ENCODE measurements at regions not wholly inside any gene's neighbourhood (a gene's known extent, or its start where the extent isn't known, plus 50 kb on each side); places are given as distances from the start of the nearest gene placed in this dataset.

DNA sequence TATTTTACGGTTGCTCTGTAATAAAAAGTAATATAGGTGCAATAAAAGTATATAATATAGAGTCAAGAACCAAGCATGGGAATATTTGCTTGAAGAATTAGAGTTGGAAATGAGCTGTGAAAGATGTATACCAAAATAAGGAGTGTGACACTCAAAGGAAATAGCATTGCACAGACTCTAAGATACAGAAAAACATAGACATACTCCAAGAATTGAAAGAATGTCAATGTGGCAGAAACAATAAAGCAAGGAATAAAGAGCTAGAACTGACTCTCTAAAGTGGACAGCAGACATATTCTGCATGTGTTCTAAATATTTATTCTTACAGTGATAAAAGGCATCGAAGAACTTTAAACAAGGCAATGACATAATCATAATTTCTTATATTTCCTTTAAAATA lies 561.1 kb upstream of the SETBP1 start:
- no CpG with 5 or more reads among the region's 2 CpGs for WGBS (ENCODE audit: insufficient coverage)
- Mint-ChIP-seq H3K4me1 (no peaks in the 10 kb centered on the region), H3K9me3 (ENCODE audit: insufficient read depth) (no peaks in the 10 kb centered on the region), H3K27ac (no peak overlapping the region), H3K4me3 (no peak overlapping the region), H3K27me3 (peaks cover 17% of the 10 kb centered on the region)
- intact Hi-C loops (cut with micrococcal nuclease): no loop called here
- no peak for ATAC-seq (ENCODE audit: low read depth)
- ChIA-PET CTCF (no interaction called here), POLR2A (no interaction called here)
- Histone ChIP-seq H3K4me3 (ENCODE audit: control extremely low read depth in 1 of 5, extremely low read depth in 1 of 5, insufficient read depth in 1 of 5, low read depth in 2 of 5, low read length in 4 of 5) (no peak overlapping the region), H3K79me2 (ENCODE audit: control insufficient read depth, insufficient read depth, low read length) (no peaks in the 10 kb centered on the region), H4K20me1 (ENCODE audit: control insufficient read depth, insufficient read depth, low read length, poor library complexity, severe bottlenecking) (no peaks in the 10 kb centered on the region), H2AFZ (ENCODE audit: insufficient read depth, low read depth, low read length, poor library complexity, severe bottlenecking) (no peak overlapping the region), H3K27me3 (replicated peaks in 1 of 4; ENCODE audit: control extremely low read depth in 1 of 4, control insufficient read depth in 3 of 4, insufficient read depth in 4 of 4, low read length in 3 of 4) (peaks cover 0 to 5% (median 0%) of the 10 kb centered on the region in 4 experiments), H3K4me2 (replicated peaks; ENCODE audit: low read depth, low read length, poor library complexity, severe bottlenecking) (no peak overlapping the region), H3K4me1 (ENCODE audit: control insufficient read depth in 2 of 2, insufficient read depth in 2 of 2, low read length in 2 of 2) (no peaks in the 10 kb centered on the region), H3K27ac (ENCODE audit: low read length in 2 of 2) (no peak overlapping the region), H3K9me3 (ENCODE audit: control extremely low read depth in 1 of 3, control insufficient read depth in 2 of 3, insufficient read depth in 1 of 3, low read length in 2 of 3) (no peaks in the 10 kb centered on the region), H3K9ac (ENCODE audit: low read length) (no peak overlapping the region), H3K36me3 (replicated peaks in 1 of 2; ENCODE audit: control extremely low read depth in 1 of 2, control insufficient read depth in 1 of 2, extremely low read depth in 1 of 2, insufficient read depth in 2 of 2, low read length in 1 of 2) (no peaks in the 10 kb centered on the region)
- DNase-seq: no peak
- TF ChIP-seq, protein P1, sequence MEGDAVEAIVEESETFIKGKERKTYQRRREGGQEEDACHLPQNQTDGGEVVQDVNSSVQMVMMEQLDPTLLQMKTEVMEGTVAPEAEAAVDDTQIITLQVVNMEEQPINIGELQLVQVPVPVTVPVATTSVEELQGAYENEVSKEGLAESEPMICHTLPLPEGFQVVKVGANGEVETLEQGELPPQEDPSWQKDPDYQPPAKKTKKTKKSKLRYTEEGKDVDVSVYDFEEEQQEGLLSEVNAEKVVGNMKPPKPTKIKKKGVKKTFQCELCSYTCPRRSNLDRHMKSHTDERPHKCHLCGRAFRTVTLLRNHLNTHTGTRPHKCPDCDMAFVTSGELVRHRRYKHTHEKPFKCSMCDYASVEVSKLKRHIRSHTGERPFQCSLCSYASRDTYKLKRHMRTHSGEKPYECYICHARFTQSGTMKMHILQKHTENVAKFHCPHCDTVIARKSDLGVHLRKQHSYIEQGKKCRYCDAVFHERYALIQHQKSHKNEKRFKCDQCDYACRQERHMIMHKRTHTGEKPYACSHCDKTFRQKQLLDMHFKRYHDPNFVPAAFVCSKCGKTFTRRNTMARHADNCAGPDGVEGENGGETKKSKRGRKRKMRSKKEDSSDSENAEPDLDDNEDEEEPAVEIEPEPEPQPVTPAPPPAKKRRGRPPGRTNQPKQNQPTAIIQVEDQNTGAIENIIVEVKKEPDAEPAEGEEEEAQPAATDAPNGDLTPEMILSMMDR (IDR thresholded peaks at IDR 0.05): no peak
- no peak for TF ChIP-seq EZH2 (IDR thresholded peaks at IDR 0.05; ENCODE audit: borderline replicate concordance, insufficient read depth, low read depth, low read length, poor library complexity, severe bottlenecking)

DNA sequence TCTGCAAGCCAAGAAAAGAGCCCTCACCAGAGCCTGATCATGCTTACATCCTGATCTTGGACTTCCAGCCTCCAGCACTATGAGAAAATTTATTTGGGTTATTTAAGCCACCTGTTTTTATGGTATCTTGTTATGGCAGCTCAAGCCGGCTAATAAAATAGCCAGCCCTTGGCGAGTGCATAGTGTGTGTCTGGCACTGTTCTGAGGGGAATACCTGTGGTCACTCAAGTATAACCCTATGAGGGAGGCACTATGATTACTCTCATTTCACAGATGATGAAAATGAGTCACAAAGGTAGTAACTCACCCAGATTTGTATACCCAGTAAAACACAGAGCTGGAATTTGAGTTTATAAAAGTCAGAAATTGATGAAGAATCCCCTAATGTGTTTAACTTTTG lies 556.9 kb upstream of the SETBP1 start:
- Histone ChIP-seq H3K9ac (ENCODE audit: low read length) (no peak overlapping the region), H2AFZ (ENCODE audit: insufficient read depth, low read depth, low read length, poor library complexity, severe bottlenecking) (no peak overlapping the region), H3K79me2 (ENCODE audit: control insufficient read depth, insufficient read depth, low read length) (no peaks in the 10 kb centered on the region), H3K4me3 (ENCODE audit: control extremely low read depth in 1 of 5, extremely low read depth in 1 of 5, insufficient read depth in 1 of 5, low read depth in 2 of 5, low read length in 4 of 5) (no peak overlapping the region), H3K27ac (ENCODE audit: low read length in 2 of 2) (no peak overlapping the region), H3K36me3 (replicated peaks in 1 of 2; ENCODE audit: control extremely low read depth in 1 of 2, control insufficient read depth in 1 of 2, extremely low read depth in 1 of 2, insufficient read depth in 2 of 2, low read length in 1 of 2) (no peaks in the 10 kb centered on the region), H3K4me2 (replicated peaks; ENCODE audit: low read depth, low read length, poor library complexity, severe bottlenecking) (no peak overlapping the region), H4K20me1 (ENCODE audit: control insufficient read depth, insufficient read depth, low read length, poor library complexity, severe bottlenecking) (no peaks in the 10 kb centered on the region), H3K4me1 (ENCODE audit: control insufficient read depth in 2 of 2, insufficient read depth in 2 of 2, low read length in 2 of 2) (no peaks in the 10 kb centered on the region), H3K9me3 (ENCODE audit: control extremely low read depth in 1 of 3, control insufficient read depth in 2 of 3, insufficient read depth in 1 of 3, low read length in 2 of 3) (no peaks in the 10 kb centered on the region), H3K27me3 (replicated peaks in 1 of 4; ENCODE audit: control extremely low read depth in 1 of 4, control insufficient read depth in 3 of 4, insufficient read depth in 4 of 4, low read length in 3 of 4) (no peaks in the 10 kb centered on the region)
- ChIA-PET POLR2A (no interaction called here), CTCF (no interaction called here)
- intact Hi-C loops (cut with micrococcal nuclease): no loop called here
- Mint-ChIP-seq H3K4me1 (no peaks in the 10 kb centered on the region), H3K9me3 (ENCODE audit: insufficient read depth) (no peaks in the 10 kb centered on the region), H3K27me3 (peaks cover 5% of the 10 kb centered on the region), H3K27ac (no peak overlapping the region), H3K4me3 (no peak overlapping the region)
- WGBS (ENCODE audit: insufficient coverage): 100% methylated on average over 2 of the region's 2 CpGs
- no peak for DNase-seq
- ATAC-seq (ENCODE audit: low read depth): no peak
- TF ChIP-seq, protein P1 (IDR thresholded peaks at IDR 0.05): no peak
- no peak for TF ChIP-seq EZH2 (IDR thresholded peaks at IDR 0.05; ENCODE audit: borderline replicate concordance, insufficient read depth, low read depth, low read length, poor library complexity, severe bottlenecking)

Measured in B cell (primary cell).